22Rv1 (cell line): ENCODE measurements at regions not wholly inside any gene's neighbourhood (a gene's known extent, or its start where the extent isn't known, plus 50 kb on each side); places are given as distances from the start of the nearest gene placed in this dataset.
"Not testable (repeated sequence)": the region's sequence is repeated elsewhere in the genome, so short reads cannot be mapped to it uniquely, and the experiment has no call there.

Experiments used
- H3K27ac ChIP-seq: fragments of 450-650 bp; 2 replicates; pipeline ENCODE4 v1.5.1; 2017
- CTCF ChIP-seq: fragments of 450-650 bp; IDR thresholded peaks from 2 replicates; pipeline ENCODE4 v1.5.1; 2017; ENCODE audit warnings: mild to moderate bottlenecking
- ZFX ChIP-seq: fragments of 450-650 bp; IDR thresholded peaks from 2 replicates; pipeline ENCODE4 v1.6.1; 2017; ENCODE audit warnings: antibody characterized with exemption, borderline replicate concordance

GRCh38 chr12:19671695-19672094 is 232.4 kb downstream of the AEBP2 start:
- TF ChIP-seq CTCF (no peak), ZFX (no peak)
- no peak overlapping the region for H3K27ac ChIP-seq

GRCh38 chr12:19674437-19674836 is 235.1 kb downstream of the AEBP2 start:
- TF ChIP-seq ZFX, result no peak
- no peak for TF ChIP-seq CTCF
- no peak overlapping the region for H3K27ac ChIP-seq

- no peak overlapping the region for H3K27ac ChIP-seq
- TF ChIP-seq ZFX (no peak), CTCF (no peak)
Measured at GRCh38 chr12:19675361-19675760, 236.1 kb downstream of the AEBP2 start.

GRCh38 chr12:19678501-19678900 is 239.2 kb downstream of the AEBP2 start:
- H3K27ac ChIP-seq, result not testable (repeated sequence)

- no peak overlapping the region for H3K27ac ChIP-seq
- no peak for TF ChIP-seq CTCF
- no peak for TF ChIP-seq ZFX
Measured at GRCh38 chr12:19681007-19681406, 241.7 kb downstream of the AEBP2 start.

- TF ChIP-seq CTCF (no peak), ZFX (no peak)
- H3K27ac ChIP-seq, result no peak overlapping the region
Measured at GRCh38 chr12:19683178-19683927, 244.1 kb downstream of the AEBP2 start.

GRCh38 chr12:19687371-19687770 is 248.1 kb downstream of the AEBP2 start:
- TF ChIP-seq CTCF, result no peak
- no peak for TF ChIP-seq ZFX

GRCh38 chr12:19688532-19688931 is 249.2 kb downstream of the AEBP2 start:
- no peak overlapping the region for H3K27ac ChIP-seq
- TF ChIP-seq ZFX (no peak), CTCF (no peak)

More at GRCh38 chr12:19687371-19687770, 248.1 kb downstream of the AEBP2 start:
- H3K27ac ChIP-seq, result no peak overlapping the region
